SU-DHL-6 (cell line): ENCODE measurements at regions not wholly inside any gene's neighbourhood (a gene's known extent, or its start where the extent isn't known, plus 50 kb on each side); places are given as distances from the start of the nearest gene placed in this dataset.
"Not testable (repeated sequence)": the region's sequence is repeated elsewhere in the genome, so short reads cannot be mapped to it uniquely, and the experiment has no call there.

ENCODE experiments used
- CTCF ChIP-seq: fragments of 200-600 bp; sonication (generic); IDR thresholded peaks from one replicate; pipeline ENCODE4 v1.5.1; 2017; ENCODE audit warnings: antibody characterized with exemption, mild to moderate bottlenecking, low read length, moderate library complexity; ENCODE audit not compliant: insufficient read depth, poor library complexity, severe bottlenecking
- EZH2phosphoT487 ChIP-seq: fragments of 200-600 bp; sonication (generic), shearing (Covaris generic); conservative IDR thresholded peaks from 2 replicates; pipeline ENCODE4 v1.6.1; 2018; ENCODE audit warnings: mild to moderate bottlenecking, antibody characterized with exemption, low read length, moderate library complexity, mixed read lengths

DNA sequence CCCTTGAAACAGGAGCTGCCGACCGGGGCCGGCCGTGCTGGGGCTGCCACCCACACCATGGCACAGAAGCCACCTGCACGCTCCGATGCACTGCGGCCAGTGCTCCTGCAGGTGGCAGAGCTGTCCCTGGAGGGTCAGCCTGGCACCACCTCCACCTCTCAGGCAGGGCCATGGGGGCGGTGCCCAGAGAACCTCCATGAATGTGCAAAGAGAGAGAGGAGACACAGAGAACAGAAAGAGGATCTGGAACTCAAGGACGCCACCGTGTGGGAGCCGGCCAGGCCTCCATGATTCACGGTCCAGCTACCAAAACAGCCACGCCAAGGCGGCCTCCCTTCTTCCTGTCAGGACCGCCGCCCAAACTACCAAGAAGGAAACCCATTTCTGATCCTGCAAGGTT, 5397.7 kb upstream of the TPTE start:
- not testable (repeated sequence) for TF ChIP-seq EZH2phosphoT487, CTCF
